GM23338 (cell line): ENCODE measurements at regions not wholly inside any gene's neighbourhood (a gene's known extent, or its start where the extent isn't known, plus 50 kb on each side); places are given as distances from the start of the nearest gene placed in this dataset.

Experiments
- ATAC-seq: fragments of 200-7000 bp; cut with Tn5 transposase; 3 replicates; pipeline ENCODE4 v1.9.1; 2020
- DNase-seq: peaks from one replicate; pipeline ENCODE4 v3.0.0-alpha.2; 2015; ENCODE audit warnings: low spot score
- H2AFZ ChIP-seq: fragments of 200-600 bp; sonication (generic); 2 replicates; pipeline ENCODE4 v1.8.0; 2016; ENCODE audit warnings: antibody characterized with exemption, mild to moderate bottlenecking, moderate library complexity
- H3F3A ChIP-seq: fragments of 200-600 bp; sonication (generic); replicated peaks from 2 replicates; pipeline ENCODE4 v1.8.0; 2017; ENCODE audit warnings: antibody characterized with exemption, mixed run types, low read depth
- H3K27ac ChIP-seq: fragments of 200-600 bp; sonication (generic); 2 replicates; pipeline ENCODE4 v1.6.1; 2016; ENCODE audit warnings: low read depth
- H3K27me3 ChIP-seq: fragments of 200-600 bp; sonication (generic); 2 replicates; pipeline ENCODE4 v1.8.0; 2016; ENCODE audit warnings: mild to moderate bottlenecking, mixed run types, moderate library complexity; ENCODE audit not compliant: insufficient read depth
- H3K36me3 ChIP-seq: fragments of 200-600 bp; sonication (generic); 2 replicates; pipeline ENCODE4 v1.8.0; 2016; ENCODE audit warnings: mild to moderate bottlenecking; ENCODE audit not compliant: insufficient read depth
- H3K4me1 ChIP-seq: fragments of 200-600 bp; sonication (generic); 2 replicates; pipeline ENCODE4 v1.8.0; 2016; ENCODE audit warnings: mild to moderate bottlenecking, moderate library complexity; ENCODE audit not compliant: insufficient read depth
- H3K4me2 ChIP-seq: fragments of 200-600 bp; sonication (generic); 2 replicates; pipeline ENCODE4 v1.7.1; 2017; ENCODE audit warnings: mixed run types
- H3K4me3 ChIP-seq: fragments of 200-600 bp; sonication (generic); 2 replicates; pipeline ENCODE4 v1.6.1; 2016; ENCODE audit warnings: mixed run types
- H3K79me2 ChIP-seq: fragments of 200-600 bp; sonication (generic); replicated peaks from 2 replicates; pipeline ENCODE4 v1.8.0; 2017; ENCODE audit warnings: mild to moderate bottlenecking; ENCODE audit not compliant: insufficient read depth
- H3K9me2 ChIP-seq: fragments of 200-600 bp; sonication (generic); 2 replicates; pipeline ENCODE4 v1.8.0; 2017; ENCODE audit not compliant: insufficient read depth
- H4K20me1 ChIP-seq: fragments of 200-600 bp; sonication (generic); replicated peaks from 2 replicates; pipeline ENCODE4 v1.8.0; 2017; ENCODE audit warnings: mild to moderate bottlenecking; ENCODE audit not compliant: insufficient read depth
- H3K27ac Mint-ChIP-seq: 2 replicates; pipeline ENCODE4 v1.8.0; 2020; ENCODE audit warnings: inconsistent platforms, mild to moderate bottlenecking, moderate library complexity, mixed read lengths
- H3K27me3 Mint-ChIP-seq: 3 replicates; pipeline ENCODE4 v1.8.0; 2022; ENCODE audit warnings: low read depth, mild to moderate bottlenecking, moderate library complexity, mixed read lengths, inconsistent platforms; ENCODE audit not compliant: insufficient read depth, poor library complexity
- H3K36me3 Mint-ChIP-seq: 3 replicates; pipeline ENCODE4 v1.8.0; 2021; ENCODE audit warnings: low read depth, mild to moderate bottlenecking, inconsistent platforms, moderate library complexity, mixed read lengths
- H3K4me1 Mint-ChIP-seq: 3 replicates; pipeline ENCODE4 v1.8.0; 2020; ENCODE audit warnings: mild to moderate bottlenecking, inconsistent platforms, mixed read lengths
- H3K4me3 Mint-ChIP-seq: 3 replicates; pipeline ENCODE4 v1.8.0; 2021; ENCODE audit warnings: moderate library complexity, mild to moderate bottlenecking, inconsistent platforms, mixed read lengths
- H3K9me3 Mint-ChIP-seq: 3 replicates; pipeline ENCODE4 v1.8.0; 2020; ENCODE audit warnings: moderate library complexity, mild to moderate bottlenecking, inconsistent platforms, mixed read lengths
- CREB1 ChIP-seq: fragments of 250-450 bp; sonication (Bioruptor Pico); IDR thresholded peaks from 2 replicates; pipeline ENCODE4 v1.5.0; 2020; ENCODE audit warnings: low read depth, mild to moderate bottlenecking, moderate library complexity
- ETS1 ChIP-seq: IDR thresholded peaks from 2 replicates; pipeline ENCODE4 v1.6.1; 2016; ENCODE audit warnings: antibody characterized with exemption
- EZH2 ChIP-seq: fragments of 200-600 bp; sonication (generic); IDR thresholded peaks from one replicate; pipeline ENCODE4 v1.8.0; 2017; ENCODE audit warnings: antibody characterized with exemption, mild to moderate bottlenecking, low read depth; ENCODE audit not compliant: unreplicated experiment
- JUNB ChIP-seq: IDR thresholded peaks from one replicate; pipeline ENCODE4 v1.6.1; 2016; ENCODE audit warnings: antibody characterized with exemption; ENCODE audit not compliant: unreplicated experiment
- STAT1 ChIP-seq: IDR thresholded peaks from one replicate; pipeline ENCODE4 v1.6.1; 2016; ENCODE audit warnings: antibody characterized with exemption; ENCODE audit not compliant: unreplicated experiment
- ZNF114 ChIP-seq: fragments of 250-450 bp; sonication (Bioruptor Pico); IDR thresholded peaks from 2 replicates; pipeline ENCODE4 v1.5.0; 2020; ENCODE audit warnings: mild to moderate bottlenecking, moderate library complexity
- ZNF331 ChIP-seq: fragments of 250-450 bp; sonication (Bioruptor Pico); IDR thresholded peaks from 2 replicates; pipeline ENCODE4 v1.5.0; 2020; ENCODE audit warnings: low read depth, mild to moderate bottlenecking, moderate library complexity
- ZNF462 ChIP-seq: fragments of 250-450 bp; sonication (Bioruptor Pico); IDR thresholded peaks from 2 replicates; pipeline ENCODE4 v1.5.0; 2020; ENCODE audit warnings: mild to moderate bottlenecking, moderate library complexity

GRCh38 chr9:87812375-87813118 is 70.1 kb upstream of the SPATA31E1 start (continued):
- TF ChIP-seq ZNF462 (CRISPR knock-in tag) (no peak), STAT1 (no peak), ZNF114 (CRISPR knock-in tag) (no peak), ZNF331 (CRISPR knock-in tag) (no peak), ETS1 (no peak)

GRCh38 chr9:87813119-87813463 is 69.6 kb upstream of the SPATA31E1 start:
- H3K27me3 ChIP-seq = no peaks in the 10 kb centered on the region
- H3K36me3 Mint-ChIP-seq = peaks cover 12% of the 10 kb centered on the region
- H3K36me3 ChIP-seq = 0 out of 2 replicates have a peak, but pooled peaks cover 4% of the 10 kb centered on the region
- peaks cover 19% of the 10 kb centered on the region for H3K9me3 Mint-ChIP-seq
- H3K4me3 Mint-ChIP-seq = no peak overlapping the region
- no peaks in the 10 kb centered on the region for H3K9me2 ChIP-seq
- H3K27ac Mint-ChIP-seq = no peak overlapping the region
- H2AFZ ChIP-seq = peak overlapping the region; percentile 88
- no peak overlapping the region for H3K4me2 ChIP-seq
- no peak overlapping the region for H3K27ac ChIP-seq
- ATAC-seq (peak; percentile 41; the same call in 2 of the 3 replicates), DNase-seq (no peak)
- H4K20me1 ChIP-seq = no peaks in the 10 kb centered on the region
- peaks cover 3% of the 10 kb centered on the region for H3K27me3 Mint-ChIP-seq
- H3K79me2 ChIP-seq = no peaks in the 10 kb centered on the region
- no peaks in the 10 kb centered on the region for H3K4me1 Mint-ChIP-seq
- H3K4me1 ChIP-seq = no peaks in the 10 kb centered on the region
- no peak overlapping the region for H3K4me3 ChIP-seq
- no peaks in the 10 kb centered on the region for H3F3A ChIP-seq
- TF ChIP-seq EZH2 = no peak
- TF ChIP-seq ZNF331 (CRISPR knock-in tag) = no peak
- TF ChIP-seq ZNF462 (CRISPR knock-in tag) = no peak
- TF ChIP-seq CREB1 (CRISPR knock-in tag) = no peak
- no peak for TF ChIP-seq JUNB
